ENCODE measurements at regions not wholly inside any gene's neighbourhood (a gene's known extent, or its start where the extent isn't known, plus 50 kb on each side); places are given as distances from the start of the nearest gene placed in this dataset.

- H3K4me3 Mint-ChIP-seq, result no peak overlapping the region
- DNase-seq, result no peak
- intact Hi-C loops (cut with micrococcal nuclease), result no loop called here
- H3K4me1 Mint-ChIP-seq, result peaks cover 3 to 10% (median 5%) of the 10 kb centered on the region in 4 donors
- H3K4me1 ChIP-seq (ENCODE audit: insufficient read depth, low read length), result no peaks in the 10 kb centered on the region
- H3K27ac Mint-ChIP-seq, result no peak overlapping the region
- H3K9me3 ChIP-seq (ENCODE audit: control insufficient read depth in 1 of 2, low read length in 2 of 2), result no peaks in the 10 kb centered on the region
- H3K36me3 Mint-ChIP-seq, result no peaks in the 10 kb centered on the region
- no peak overlapping the region for H3K4me3 ChIP-seq (ENCODE audit: low read length in 2 of 2)
- peaks cover 0 to 4% (median under 1%) of the 10 kb centered on the region in 8 donors for H3K9me3 Mint-ChIP-seq
- peaks cover 3 to 5% of the 10 kb centered on the region in 2 donors for H3K27me3 Mint-ChIP-seq
- H3K36me3 ChIP-seq (ENCODE audit: insufficient read depth, low read length), result no peaks in the 10 kb centered on the region
- ChIA-PET CTCF (ENCODE audit: partially characterized antibody) (interaction anchor here (1.0 to 3.2 kb wide), 2 partner anchors 10 to 12 kb away, joined by 3 to 14 read pairs; no protein-coding TSS in a partner anchor), POLR2A (ENCODE audit: partially characterized antibody) (no interaction called here)
- H3K27ac ChIP-seq (ENCODE audit: low read depth, low read length), result no peak overlapping the region
- H3K27me3 ChIP-seq (ENCODE audit: insufficient read depth, low read length), result no peaks in the 10 kb centered on the region
Observed at GRCh38 chr1:224061436-224061835, 52.5 kb upstream of the FBXO28 start.

GRCh38 chr1:224059897-224060427 lies 53.9 kb upstream of the FBXO28 start:
- Mint-ChIP-seq H3K9me3 (peaks cover 0 to 4% (median under 1%) of the 10 kb centered on the region in 8 donors), H3K36me3 (no peaks in the 10 kb centered on the region), H3K4me1 (peaks cover 0 to 3% (median 0%) of the 10 kb centered on the region in 4 donors), H3K4me3 (no peak overlapping the region), H3K27me3 (peaks cover 3 to 5% of the 10 kb centered on the region in 2 donors), H3K27ac (no peak overlapping the region)
- Histone ChIP-seq H3K4me3 (ENCODE audit: low read length in 2 of 2) (no peak overlapping the region), H3K9me3 (ENCODE audit: control insufficient read depth in 1 of 2, low read length in 2 of 2) (no peaks in the 10 kb centered on the region), H3K4me1 (ENCODE audit: insufficient read depth, low read length) (no peaks in the 10 kb centered on the region), H3K27me3 (ENCODE audit: insufficient read depth, low read length) (no peaks in the 10 kb centered on the region), H3K27ac (ENCODE audit: low read depth, low read length) (no peak overlapping the region), H3K36me3 (ENCODE audit: insufficient read depth, low read length) (no peaks in the 10 kb centered on the region)
- no peak for DNase-seq
- POLR2A ChIA-PET (ENCODE audit: partially characterized antibody), result no interaction called here
- CTCF ChIA-PET (ENCODE audit: partially characterized antibody), result interaction anchor here (3.2 kb wide), 1 partner anchor 9 kb away, joined by 14 read pairs; no protein-coding TSS in a partner anchor
- intact Hi-C loops (cut with micrococcal nuclease), result no loop called here

GRCh38 chr1:224058303-224058702 lies 55.6 kb upstream of the FBXO28 start:
- Mint-ChIP-seq H3K27ac (no peak overlapping the region), H3K9me3 (peaks cover 0 to 4% (median under 1%) of the 10 kb centered on the region in 8 donors), H3K27me3 (peaks cover 3 to 7% of the 10 kb centered on the region in 2 donors), H3K4me3 (no peak overlapping the region), H3K4me1 (no peaks in the 10 kb centered on the region), H3K36me3 (no peaks in the 10 kb centered on the region)
- intact Hi-C loops (cut with micrococcal nuclease), result no loop called here
- no peak for DNase-seq
- ChIA-PET CTCF (ENCODE audit: partially characterized antibody) (no interaction called here), POLR2A (ENCODE audit: partially characterized antibody) (no interaction called here)
- no peak overlapping the region for H3K4me3 ChIP-seq (ENCODE audit: low read length in 2 of 2)
- no peaks in the 10 kb centered on the region for H3K27me3 ChIP-seq (ENCODE audit: insufficient read depth, low read length)
- no peaks in the 10 kb centered on the region for H3K9me3 ChIP-seq (ENCODE audit: control insufficient read depth in 1 of 2, low read length in 2 of 2)
- H3K36me3 ChIP-seq (ENCODE audit: insufficient read depth, low read length), result no peaks in the 10 kb centered on the region
- no peaks in the 10 kb centered on the region for H3K4me1 ChIP-seq (ENCODE audit: insufficient read depth, low read length)
- no peak overlapping the region for H3K27ac ChIP-seq (ENCODE audit: low read depth, low read length)

- H3K36me3 ChIP-seq (ENCODE audit: insufficient read depth, low read length), result no peaks in the 10 kb centered on the region
- H3K4me3 Mint-ChIP-seq, result no peak overlapping the region
- peaks cover 0 to 4% (median under 1%) of the 10 kb centered on the region in 8 donors for H3K9me3 Mint-ChIP-seq
- H3K27ac ChIP-seq (ENCODE audit: low read depth, low read length), result no peak overlapping the region
- H3K4me1 Mint-ChIP-seq, result no peaks in the 10 kb centered on the region
- intact Hi-C loops (cut with micrococcal nuclease), result no loop called here
- ChIA-PET POLR2A (ENCODE audit: partially characterized antibody) (no interaction called here), CTCF (ENCODE audit: partially characterized antibody) (no interaction called here)
- H3K27ac Mint-ChIP-seq, result no peak overlapping the region
- no peaks in the 10 kb centered on the region for H3K4me1 ChIP-seq (ENCODE audit: insufficient read depth, low read length)
- H3K9me3 ChIP-seq (ENCODE audit: control insufficient read depth in 1 of 2, low read length in 2 of 2), result no peaks in the 10 kb centered on the region
- H3K36me3 Mint-ChIP-seq, result no peaks in the 10 kb centered on the region
- DNase-seq, result no peak
- peaks cover 5 to 6% of the 10 kb centered on the region in 2 donors for H3K27me3 Mint-ChIP-seq
- no peaks in the 10 kb centered on the region for H3K27me3 ChIP-seq (ENCODE audit: insufficient read depth, low read length)
- H3K4me3 ChIP-seq (ENCODE audit: low read length in 2 of 2), result no peak overlapping the region
Observed at GRCh38 chr1:224057461-224058199, 56.3 kb upstream of the FBXO28 start.

- ChIA-PET CTCF (ENCODE audit: partially characterized antibody) (no interaction called here), POLR2A (ENCODE audit: partially characterized antibody) (no interaction called here)
- no peak overlapping the region for H3K4me3 Mint-ChIP-seq
- H3K9me3 ChIP-seq (ENCODE audit: control insufficient read depth in 1 of 2, low read length in 2 of 2), result no peaks in the 10 kb centered on the region
- DNase-seq, result no peak
- H3K27ac Mint-ChIP-seq, result no peak overlapping the region
- H3K4me3 ChIP-seq (ENCODE audit: low read length in 2 of 2), result no peak overlapping the region
- peaks cover 0 to 3% (median 1%) of the 10 kb centered on the region in 4 donors for H3K4me1 Mint-ChIP-seq
- H3K36me3 ChIP-seq (ENCODE audit: insufficient read depth, low read length), result no peaks in the 10 kb centered on the region
- intact Hi-C loops (cut with micrococcal nuclease), result no loop called here
- H3K27ac ChIP-seq (ENCODE audit: low read depth, low read length), result no peak overlapping the region
- peaks cover 7 to 13% of the 10 kb centered on the region in 2 donors for H3K27me3 Mint-ChIP-seq
- peaks cover 0 to 3% (median 0%) of the 10 kb centered on the region in 8 donors for H3K9me3 Mint-ChIP-seq
- no peaks in the 10 kb centered on the region for H3K27me3 ChIP-seq (ENCODE audit: insufficient read depth, low read length)
- H3K4me1 ChIP-seq (ENCODE audit: insufficient read depth, low read length), result peaks cover 5% of the 10 kb centered on the region
- H3K36me3 Mint-ChIP-seq, result no peaks in the 10 kb centered on the region
Observed at GRCh38 chr1:224054611-224055010, 59.3 kb upstream of the FBXO28 start.

GRCh38 chr1:224054012-224054411 lies 59.9 kb upstream of the FBXO28 start:
- Mint-ChIP-seq H3K9me3 (peaks cover 0 to 2% (median 0%) of the 10 kb centered on the region in 8 donors), H3K27ac (no peak overlapping the region), H3K4me3 (no peak overlapping the region), H3K27me3 (peaks cover 7 to 13% of the 10 kb centered on the region in 2 donors), H3K4me1 (peaks cover 0 to 3% (median 1%) of the 10 kb centered on the region in 4 donors), H3K36me3 (no peaks in the 10 kb centered on the region)
- Histone ChIP-seq H3K4me1 (ENCODE audit: insufficient read depth, low read length) (peaks cover 5% of the 10 kb centered on the region), H3K27me3 (ENCODE audit: insufficient read depth, low read length) (no peaks in the 10 kb centered on the region), H3K36me3 (ENCODE audit: insufficient read depth, low read length) (no peaks in the 10 kb centered on the region), H3K27ac (ENCODE audit: low read depth, low read length) (no peak overlapping the region), H3K9me3 (ENCODE audit: control insufficient read depth in 1 of 2, low read length in 2 of 2) (no peaks in the 10 kb centered on the region), H3K4me3 (ENCODE audit: low read length in 2 of 2) (no peak overlapping the region)
- intact Hi-C loops (cut with micrococcal nuclease), result no loop called here
- no peak for DNase-seq
- ChIA-PET CTCF (ENCODE audit: partially characterized antibody) (no interaction called here), POLR2A (ENCODE audit: partially characterized antibody) (no interaction called here)

- H3K27me3 Mint-ChIP-seq, result peaks cover 7 to 13% of the 10 kb centered on the region in 2 donors
- ChIA-PET POLR2A (ENCODE audit: partially characterized antibody) (no interaction called here), CTCF (ENCODE audit: partially characterized antibody) (interaction anchor here (1.1 kb wide), 1 partner anchor 10 kb away, joined by 3 read pairs; no protein-coding TSS in a partner anchor)
- no peak overlapping the region for H3K4me3 Mint-ChIP-seq
- H3K27ac ChIP-seq (ENCODE audit: low read depth, low read length), result no peak overlapping the region
- no peaks in the 10 kb centered on the region for H3K9me3 Mint-ChIP-seq
- H3K4me3 ChIP-seq (ENCODE audit: low read length in 2 of 2), result no peak overlapping the region
- no peaks in the 10 kb centered on the region for H3K9me3 ChIP-seq (ENCODE audit: control insufficient read depth in 1 of 2, low read length in 2 of 2)
- no peak for DNase-seq
- H3K4me1 Mint-ChIP-seq, result peaks cover 0 to 3% (median 1%) of the 10 kb centered on the region in 4 donors
- intact Hi-C loops (cut with micrococcal nuclease), result no loop called here
- no peaks in the 10 kb centered on the region for H3K36me3 Mint-ChIP-seq
- no peak overlapping the region for H3K27ac Mint-ChIP-seq
- no peaks in the 10 kb centered on the region for H3K27me3 ChIP-seq (ENCODE audit: insufficient read depth, low read length)
- H3K36me3 ChIP-seq (ENCODE audit: insufficient read depth, low read length), result no peaks in the 10 kb centered on the region
- H3K4me1 ChIP-seq (ENCODE audit: insufficient read depth, low read length), result peaks cover 5% of the 10 kb centered on the region
Observed at GRCh38 chr1:224053456-224053855, 60.5 kb upstream of the FBXO28 start.

Measured in CD4-positive, alpha-beta memory T cell (primary cell).